CD14-positive monocyte (primary cell): ENCODE measurements at regions not wholly inside any gene's neighbourhood (a gene's known extent, or its start where the extent isn't known, plus 50 kb on each side); places are given as distances from the start of the nearest gene placed in this dataset.

ENCODE experiments used
- DNase-seq, 3 donors: peaks; one replicate each; pipeline ENCODE4 v3.0.0-alpha.2; 2011 to 2022
- H2AFZ ChIP-seq: 2 replicates; pipeline ENCODE4 v1.6.0; 2012; ENCODE audit warnings: mild to moderate bottlenecking, low read depth, low read length, inconsistent platforms; ENCODE audit not compliant: insufficient read depth, poor library complexity, severe bottlenecking
- H3K27ac ChIP-seq, 2 donors: 1 replicate in 1 of 2; 2 replicates in 1 of 2; pipeline ENCODE4 v1.5.1; 2012 to 2013; ENCODE audit warnings: low read length in 2 of 2, control low read depth in 1 of 2, inconsistent platforms in 1 of 2, low read depth in 1 of 2, mild to moderate bottlenecking in 1 of 2
- H3K27me3 ChIP-seq, 2 donors: one replicate each; pipeline versions ENCODE4 v1.6.0 to v1.6.1; 2011 to 2013; ENCODE audit warnings: low read length in 2 of 2; ENCODE audit not compliant: control insufficient read depth in 2 of 2, insufficient read depth in 2 of 2
- H3K36me3 ChIP-seq, 2 donors: replicated peaks in 1 of 2; 1 replicate in 1 of 2; 2 replicates in 1 of 2; pipeline versions ENCODE4 v1.5.1 to v1.6.1; 2012 to 2013; ENCODE audit warnings: low read length in 2 of 2, control low read depth in 1 of 2, inconsistent platforms in 1 of 2, mild to moderate bottlenecking in 1 of 2; ENCODE audit not compliant: insufficient read depth in 2 of 2, control insufficient read depth in 1 of 2
- H3K4me1 ChIP-seq, 2 donors: 1 replicate in 1 of 2; 2 replicates in 1 of 2; pipeline versions ENCODE4 v1.5.1 to v1.6.1; 2012 to 2013; ENCODE audit warnings: low read length in 2 of 2, control low read depth in 1 of 2, inconsistent platforms in 1 of 2, mild to moderate bottlenecking in 1 of 2, moderate library complexity in 1 of 2; ENCODE audit not compliant: insufficient read depth in 2 of 2, control insufficient read depth in 1 of 2
- H3K4me2 ChIP-seq: replicated peaks from 2 replicates; pipeline ENCODE3; 2012; ENCODE audit warnings: low read length, moderate library complexity, mild to moderate bottlenecking; ENCODE audit not compliant: poor library complexity, severe bottlenecking; ENCODE audit errors: extremely low read depth
- H3K4me3 ChIP-seq, 3 experiments: fragments of 200-600 bp in 1 of 3; sonication (generic) in 1 of 3; replicated peaks in 1 of 3; 1 replicate in 2 of 3; 2 replicates in 1 of 3; pipeline ENCODE4 v1.5.1; 2011 to 2013; ENCODE audit warnings: low read length in 3 of 3, mild to moderate bottlenecking in 3 of 3, control low read depth in 2 of 3, low read depth in 2 of 3, inconsistent platforms in 1 of 3, moderate library complexity in 1 of 3
- H3K79me2 ChIP-seq: 2 replicates; pipeline ENCODE4 v1.6.0; 2012; ENCODE audit warnings: mild to moderate bottlenecking, control low read depth, inconsistent platforms, low read length, moderate library complexity; ENCODE audit not compliant: insufficient read depth
- H3K9ac ChIP-seq: 2 replicates; pipeline ENCODE4 v1.6.0; 2017; ENCODE audit warnings: low read length, mild to moderate bottlenecking; ENCODE audit not compliant: insufficient read depth, poor library complexity, severe bottlenecking
- H3K9me3 ChIP-seq, 2 donors: replicated peaks in 1 of 2; 1 replicate in 1 of 2; 2 replicates in 1 of 2; pipeline versions ENCODE4 v1.5.1 to v1.6.1; 2012 to 2013; ENCODE audit warnings: low read length in 2 of 2, control low read depth in 1 of 2; ENCODE audit not compliant: control insufficient read depth in 1 of 2, insufficient read depth in 1 of 2
- H4K20me1 ChIP-seq: 2 replicates; pipeline ENCODE4 v1.6.0; 2012; ENCODE audit warnings: mild to moderate bottlenecking, low read length, control low read depth, moderate library complexity; ENCODE audit not compliant: insufficient read depth
- H3K27ac Mint-ChIP-seq, 7 donors: one replicate each; pipeline ENCODE4 v1.8.0; 2020; ENCODE audit warnings: mild to moderate bottlenecking in 7 of 7, mixed read lengths in 7 of 7, moderate library complexity in 6 of 7, inconsistent platforms in 2 of 7
- H3K27me3 Mint-ChIP-seq, 3 donors: one replicate each; pipeline ENCODE4 v1.8.0; 2021 to 2022; ENCODE audit warnings: low read depth in 3 of 3, mild to moderate bottlenecking in 3 of 3, mixed read lengths in 3 of 3, moderate library complexity in 3 of 3, inconsistent platforms in 1 of 3
- H3K36me3 Mint-ChIP-seq, 2 donors: one replicate each; pipeline ENCODE4 v1.8.0; 2020; ENCODE audit warnings: mixed read lengths in 2 of 2, inconsistent platforms in 1 of 2, mild to moderate bottlenecking in 1 of 2
- H3K4me1 Mint-ChIP-seq: one replicate; pipeline ENCODE4 v1.8.0; 2020; ENCODE audit warnings: mild to moderate bottlenecking, mixed read lengths
- H3K4me3 Mint-ChIP-seq, 2 donors: one replicate each; pipeline ENCODE4 v1.8.0; 2020; ENCODE audit warnings: mild to moderate bottlenecking in 2 of 2, mixed read lengths in 2 of 2, moderate library complexity in 1 of 2
- H3K9me3 Mint-ChIP-seq, 7 donors: one replicate each; pipeline ENCODE4 v1.8.0; 2020 to 2022; ENCODE audit warnings: mixed read lengths in 7 of 7, mild to moderate bottlenecking in 6 of 7, moderate library complexity in 6 of 7, inconsistent platforms in 2 of 7
- CTCF ChIP-seq: fragments of 200-600 bp; IDR thresholded peaks from one replicate; pipeline ENCODE4 v1.8.0; 2022; ENCODE audit warnings: antibody characterized with exemption, mild to moderate bottlenecking
- WGBS: methylation state at CpG from one replicate; pipeline ENCODE4 v1.1.5; 2013; ENCODE audit warnings: missing lambda C conversion rate; ENCODE audit not compliant: insufficient coverage; 5-methylcytosine and 5-hydroxymethylcytosine counted together
- intact Hi-C, 2 donors: fragments of 100-400 bp; cut with micrococcal nuclease; formaldehyde crosslinking; loops; one replicate each; pipeline versions ENCODE4 v1.15.0 to v1.15.1; 2023

- H3K36me3 ChIP-seq: no peaks in the 10 kb centered on the region
- WGBS: no CpG with 5 or more reads among the region's 1 CpG
- no peak overlapping the region for H3K4me3 Mint-ChIP-seq
- H3K9me3 ChIP-seq: no peaks in the 10 kb centered on the region
- no peaks in the 10 kb centered on the region for H3K4me1 ChIP-seq
- no peaks in the 10 kb centered on the region for H4K20me1 ChIP-seq
- intact Hi-C loops: no loop called here
- no peaks in the 10 kb centered on the region for H3K79me2 ChIP-seq
- H3K27me3 ChIP-seq: no peaks in the 10 kb centered on the region
- H3K4me2 ChIP-seq: no peak overlapping the region
- no peak for DNase-seq
- no peak overlapping the region for H2AFZ ChIP-seq
- TF ChIP-seq CTCF: no peak
- H3K9ac ChIP-seq: no peak overlapping the region
- no peaks in the 10 kb centered on the region for H3K4me1 Mint-ChIP-seq
- no peak overlapping the region for H3K27ac Mint-ChIP-seq
- H3K27me3 Mint-ChIP-seq: peaks cover 0 to 2% (median 0%) of the 10 kb centered on the region in 3 donors
- H3K4me3 ChIP-seq: no peak overlapping the region
- H3K36me3 Mint-ChIP-seq: no peaks in the 10 kb centered on the region
- H3K9me3 Mint-ChIP-seq: peaks cover 0 to 2% (median 0%) of the 10 kb centered on the region in 7 donors
- H3K27ac ChIP-seq: no peak overlapping the region
Measured at GRCh38 chrX:20654596-20655106, 387.9 kb upstream of the RPS6KA3 start.

- no peaks in the 10 kb centered on the region for H3K36me3 ChIP-seq
- no peaks in the 10 kb centered on the region for H3K36me3 Mint-ChIP-seq
Measured at GRCh38 chrX:20653070-20653469, 386.4 kb upstream of the RPS6KA3 start.

More at GRCh38 chrX:20653070-20653469, 386.4 kb upstream of the RPS6KA3 start:
- Mint-ChIP-seq H3K4me1 (no peaks in the 10 kb centered on the region), H3K27me3 (peaks cover 0 to 2% (median under 1%) of the 10 kb centered on the region in 3 donors), H3K4me3 (no peak overlapping the region), H3K9me3 (no peaks in the 10 kb centered on the region), H3K27ac (no peak overlapping the region)
- TF ChIP-seq CTCF: no peak
- Histone ChIP-seq H3K9me3 (no peaks in the 10 kb centered on the region), H2AFZ (no peak overlapping the region), H3K27me3 (no peaks in the 10 kb centered on the region), H3K4me2 (no peak overlapping the region), H3K9ac (no peak overlapping the region), H4K20me1 (no peaks in the 10 kb centered on the region), H3K79me2 (no peaks in the 10 kb centered on the region), H3K4me3 (no peak overlapping the region), H3K4me1 (no peaks in the 10 kb centered on the region), H3K27ac (no peak overlapping the region)
- intact Hi-C loops: no loop called here
- DNase-seq: no peak
